ENCODE measurements at regions not wholly inside any gene's neighbourhood (a gene's known extent, or its start where the extent isn't known, plus 50 kb on each side); places are given as distances from the start of the nearest gene placed in this dataset.

- TF ChIP-seq ZBTB33 (IDR thresholded peaks at IDR 0.05; ENCODE audit: extremely low read depth, insufficient replicate concordance, low read length) (no peak), EZH2 (IDR thresholded peaks at IDR 0.05) (no peak), CTCF (IDR thresholded peaks at IDR 0.05 in 2 of 3, conservative IDR thresholded peaks at IDR 0.05 in 1 of 3; ENCODE audit: borderline replicate concordance in 1 of 3, insufficient read depth in 1 of 3, low read depth in 2 of 3, low read length in 2 of 3) (no peak), RAD21 (IDR thresholded peaks at IDR 0.05; ENCODE audit: low read depth) (no peak), POLR2A (IDR thresholded peaks at IDR 0.05; ENCODE audit: borderline replicate concordance, extremely low read depth, insufficient read depth, insufficient read length) (no peak), POLR2AphosphoS5 (IDR thresholded peaks at IDR 0.05; ENCODE audit: low read depth, low read length) (no peak)
Measured at GRCh38 chr4:152063621-152064240, 302.9 kb upstream of the GATB start.
